C4-2B (cell line): ENCODE measurements at regions not wholly inside any gene's neighbourhood (a gene's known extent, or its start where the extent isn't known, plus 50 kb on each side); places are given as distances from the start of the nearest gene placed in this dataset.
"Not testable (repeated sequence)": the region's sequence is repeated elsewhere in the genome, so short reads cannot be mapped to it uniquely, and the experiment has no call there.

Source experiments
- ZFX ChIP-seq: fragments of 450-650 bp; IDR thresholded peaks from 2 replicates; pipeline ENCODE4 v1.6.1; 2017
- TF ChIP-seq, protein P1 (sequence below): fragments of 450-650 bp; conservative IDR thresholded peaks from 2 replicates; pipeline ENCODE4 v1.5.1; 2017; ENCODE audit warnings: mild to moderate bottlenecking

DNA sequence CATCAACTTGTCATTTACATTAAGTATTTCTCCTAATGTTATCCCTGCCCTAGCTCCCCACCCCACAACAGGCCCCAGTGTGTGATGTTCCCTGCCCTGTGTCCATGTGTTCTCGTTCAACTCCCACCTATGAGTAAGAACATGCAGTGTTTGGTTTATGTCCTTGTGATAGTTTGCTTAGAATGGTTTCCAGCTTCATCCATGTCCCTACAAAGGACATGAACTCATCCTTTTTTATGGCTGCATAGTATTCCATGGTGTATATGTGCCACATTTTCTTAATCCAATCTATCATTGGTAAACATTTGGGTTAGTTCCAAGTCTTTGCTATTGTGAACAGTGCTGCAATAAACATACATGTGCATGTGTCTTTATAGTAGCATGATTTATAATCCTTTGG, 106.3 kb downstream of the CCDC71L start:
- TF ChIP-seq, protein P1, sequence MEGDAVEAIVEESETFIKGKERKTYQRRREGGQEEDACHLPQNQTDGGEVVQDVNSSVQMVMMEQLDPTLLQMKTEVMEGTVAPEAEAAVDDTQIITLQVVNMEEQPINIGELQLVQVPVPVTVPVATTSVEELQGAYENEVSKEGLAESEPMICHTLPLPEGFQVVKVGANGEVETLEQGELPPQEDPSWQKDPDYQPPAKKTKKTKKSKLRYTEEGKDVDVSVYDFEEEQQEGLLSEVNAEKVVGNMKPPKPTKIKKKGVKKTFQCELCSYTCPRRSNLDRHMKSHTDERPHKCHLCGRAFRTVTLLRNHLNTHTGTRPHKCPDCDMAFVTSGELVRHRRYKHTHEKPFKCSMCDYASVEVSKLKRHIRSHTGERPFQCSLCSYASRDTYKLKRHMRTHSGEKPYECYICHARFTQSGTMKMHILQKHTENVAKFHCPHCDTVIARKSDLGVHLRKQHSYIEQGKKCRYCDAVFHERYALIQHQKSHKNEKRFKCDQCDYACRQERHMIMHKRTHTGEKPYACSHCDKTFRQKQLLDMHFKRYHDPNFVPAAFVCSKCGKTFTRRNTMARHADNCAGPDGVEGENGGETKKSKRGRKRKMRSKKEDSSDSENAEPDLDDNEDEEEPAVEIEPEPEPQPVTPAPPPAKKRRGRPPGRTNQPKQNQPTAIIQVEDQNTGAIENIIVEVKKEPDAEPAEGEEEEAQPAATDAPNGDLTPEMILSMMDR = not testable (repeated sequence)
- TF ChIP-seq ZFX = not testable (repeated sequence)
